Lower lobe of right lung (tissue), 2 donors: ENCODE measurements at regions not wholly inside any gene's neighbourhood (a gene's known extent, or its start where the extent isn't known, plus 50 kb on each side); places are given as distances from the start of the nearest gene placed in this dataset.
"Not testable (repeated sequence)": the region's sequence is repeated elsewhere in the genome, so short reads cannot be mapped to it uniquely, and the experiment has no call there.

Source experiments
- ATAC-seq, 2 donors: fragments of 200-7000 bp; cut with Tn5 transposase; one replicate each; pipeline ENCODE4 v1.9.1; 2020 to 2022; ENCODE audit warnings: mild to moderate bottlenecking in 2 of 2, moderate library complexity in 2 of 2
- DNase-seq: peaks from one replicate; pipeline ENCODE4 v3.0.0-alpha.2; 2020
- H3K27ac ChIP-seq: fragments of 200-600 bp; one replicate; pipeline ENCODE4 v1.8.0; 2022
- H3K27me3 ChIP-seq: fragments of 200-600 bp; one replicate; pipeline ENCODE4 v1.8.0; 2022; ENCODE audit warnings: low read depth
- H3K36me3 ChIP-seq: fragments of 200-600 bp; one replicate; pipeline ENCODE4 v1.8.0; 2022; ENCODE audit warnings: mild to moderate bottlenecking
- H3K4me1 ChIP-seq: fragments of 200-600 bp; one replicate; pipeline ENCODE4 v1.8.0; 2022
- H3K4me3 ChIP-seq: fragments of 200-600 bp; one replicate; pipeline ENCODE4 v1.8.0; 2022; ENCODE audit warnings: mild to moderate bottlenecking
- H3K9me3 ChIP-seq: fragments of 200-600 bp; one replicate; pipeline ENCODE4 v1.8.0; 2022
- CTCF ChIP-seq: fragments of 200-600 bp; IDR thresholded peaks from one replicate; pipeline ENCODE4 v1.8.0; 2022; ENCODE audit warnings: antibody characterized with exemption, mild to moderate bottlenecking
- intact Hi-C: fragments of 100-400 bp; cut with DNase I; formaldehyde crosslinking; loops from one replicate; pipeline ENCODE4 v1.11.0; 2022
- donor health status: DM: no; HTN: yes; CAD: no; lungs with severe emphysema.

GRCh38 chr6:111925296-111925695 is 52.0 kb upstream of the FYN start:
- DNase-seq, result no peak
- no peak for ATAC-seq
- Histone ChIP-seq H3K4me1 (no peaks in the 10 kb centered on the region), H3K9me3 (no peaks in the 10 kb centered on the region), H3K4me3 (no peak overlapping the region), H3K36me3 (no peaks in the 10 kb centered on the region), H3K27me3 (no peaks in the 10 kb centered on the region), H3K27ac (no peak overlapping the region)
- TF ChIP-seq CTCF, result no peak
- intact Hi-C loops, result no loop called here

- Histone ChIP-seq H3K27me3 (no peaks in the 10 kb centered on the region), H3K4me1 (no peaks in the 10 kb centered on the region), H3K9me3 (peaks cover 2% of the 10 kb centered on the region), H3K4me3 (no peak overlapping the region), H3K36me3 (no peaks in the 10 kb centered on the region), H3K27ac (no peak overlapping the region)
- DNase-seq (no peak), ATAC-seq (no peak)
- no peak for TF ChIP-seq CTCF
- intact Hi-C loops, result no loop called here
These were observed 53.6 kb upstream of the FYN start for GRCh38 chr6:111926731-111927302.

GRCh38 chr6:111927321-111927720 is 54.1 kb upstream of the FYN start:
- ATAC-seq (no peak), DNase-seq (no peak)
- Histone ChIP-seq H3K4me3 (no peak overlapping the region), H3K36me3 (no peaks in the 10 kb centered on the region), H3K27me3 (no peaks in the 10 kb centered on the region), H3K27ac (no peak overlapping the region), H3K4me1 (no peaks in the 10 kb centered on the region), H3K9me3 (peaks cover 7% of the 10 kb centered on the region)
- intact Hi-C loops, result no loop called here
- TF ChIP-seq CTCF, result no peak

- intact Hi-C loops, result no loop called here
- DNase-seq (no peak), ATAC-seq (no peak)
- Histone ChIP-seq H3K27ac (no peak overlapping the region), H3K4me1 (no peaks in the 10 kb centered on the region), H3K36me3 (no peaks in the 10 kb centered on the region), H3K4me3 (no peak overlapping the region), H3K27me3 (no peaks in the 10 kb centered on the region), H3K9me3 (peaks cover 10% of the 10 kb centered on the region)
- TF ChIP-seq CTCF, result no peak
These were observed 54.9 kb upstream of the FYN start for GRCh38 chr6:111928139-111928538.

GRCh38 chr6:111934611-111935010 is 61.4 kb upstream of the FYN start:
- H3K36me3 ChIP-seq, intact Hi-C loops, H3K27ac ChIP-seq, H3K9me3 ChIP-seq, DNase-seq, H3K4me1 ChIP-seq, H3K27me3 ChIP-seq, ATAC-seq, H3K4me3 ChIP-seq: not testable (repeated sequence)

GRCh38 chr6:111936718-111937117 is 63.5 kb upstream of the FYN start:
- no peak for ATAC-seq
- intact Hi-C loops, result no loop called here
- no peaks in the 10 kb centered on the region for H3K36me3 ChIP-seq

More at GRCh38 chr6:111936718-111937117, 63.5 kb upstream of the FYN start:
- TF ChIP-seq CTCF, result no peak
- peaks cover 9% of the 10 kb centered on the region for H3K9me3 ChIP-seq
- no peaks in the 10 kb centered on the region for H3K4me1 ChIP-seq
- DNase-seq, result no peak
- H3K27ac ChIP-seq, result no peak overlapping the region
- H3K27me3 ChIP-seq, result no peaks in the 10 kb centered on the region
- H3K4me3 ChIP-seq, result no peak overlapping the region
